NCI-H187 (cell line): ENCODE measurements at regions not wholly inside any gene's neighbourhood (a gene's known extent, or its start where the extent isn't known, plus 50 kb on each side); places are given as distances from the start of the nearest gene placed in this dataset.

Experiments
- DNase-seq, 2 experiments: peaks; one replicate each; lab custom pipeline; 2025; lab: John Stamatoyannopoulos, UW

DNA sequence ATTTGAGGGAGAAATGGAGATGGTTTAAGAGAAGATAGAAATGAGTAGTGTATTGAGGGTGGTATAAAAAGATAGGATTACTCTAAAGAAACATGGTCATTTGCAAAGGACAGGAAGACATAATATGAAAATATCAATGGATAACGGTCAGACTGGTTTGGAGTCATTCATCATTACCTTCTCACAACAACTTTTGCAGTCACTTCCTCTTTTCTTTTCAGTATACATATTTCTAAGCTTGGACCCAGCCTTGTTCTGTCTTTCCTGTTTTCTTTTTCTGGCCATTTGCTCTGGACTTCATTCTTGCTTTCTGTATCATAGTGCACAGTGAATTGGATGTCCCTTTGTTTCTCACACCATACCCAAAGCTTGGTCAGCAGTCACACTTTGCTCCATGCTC lies 966.5 kb upstream of the TYRP1 start:
- no peak for DNase-seq

GRCh38 chr9:11735391-11735790 lies 957.8 kb upstream of the TYRP1 start:
- no peak for DNase-seq

DNA sequence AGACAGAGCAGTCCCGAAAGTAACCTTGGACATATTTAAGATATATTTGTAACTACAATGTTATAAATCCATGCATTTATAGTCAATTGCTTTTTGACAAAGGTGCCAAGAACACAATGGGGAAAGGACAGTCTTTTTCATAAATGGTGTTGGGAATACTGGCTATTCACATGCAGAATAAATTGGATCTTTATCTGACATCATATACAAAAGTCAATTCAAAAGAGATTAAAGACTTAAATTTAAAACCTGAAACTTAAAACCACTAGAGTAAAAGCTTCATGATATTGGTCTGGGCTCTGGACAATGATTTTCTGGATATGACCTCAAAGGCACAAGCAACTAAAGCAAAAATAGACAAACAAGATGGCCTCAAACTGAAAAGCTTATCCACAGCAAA lies 950.7 kb upstream of the TYRP1 start:
- DNase-seq: no peak

DNA sequence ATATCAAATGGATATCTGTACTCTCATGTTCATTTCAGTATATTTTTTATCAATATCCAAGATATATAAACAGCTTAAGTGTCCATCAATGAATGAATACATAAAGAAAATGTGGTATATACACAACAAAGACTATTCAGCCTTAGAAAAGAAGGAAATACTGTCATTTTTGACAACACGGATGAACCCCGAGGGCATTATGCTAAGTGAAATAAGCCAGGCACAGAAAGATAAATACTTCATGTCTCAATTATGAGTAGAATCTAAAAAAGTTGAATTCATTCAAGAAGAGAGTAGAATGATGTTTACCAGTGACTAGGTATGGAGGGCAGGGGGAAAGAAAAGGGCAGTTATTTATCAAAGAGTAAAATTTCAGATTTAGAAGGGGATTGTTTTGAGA lies 949.8 kb upstream of the TYRP1 start:
- no peak for DNase-seq

DNA sequence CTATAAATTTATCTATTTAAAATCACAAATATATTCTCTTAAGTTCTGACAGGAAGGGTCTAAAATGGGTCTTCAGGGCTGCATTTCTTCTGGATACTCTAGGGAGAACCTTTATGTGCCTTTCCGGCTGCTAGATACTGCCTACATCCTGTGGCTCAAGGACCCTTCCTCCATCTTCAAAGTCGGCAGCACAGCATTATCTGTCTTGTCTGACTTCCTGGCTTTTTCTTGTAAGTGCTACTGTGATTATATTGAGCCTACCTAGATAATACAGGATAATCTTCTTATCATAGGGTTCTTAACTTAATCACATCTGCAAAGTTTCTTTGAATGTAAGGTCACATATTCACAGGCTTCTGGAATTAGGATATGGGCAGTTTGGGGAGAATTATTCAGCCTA lies 943.8 kb upstream of the TYRP1 start:
- DNase-seq: no peak

- no peak for DNase-seq
These were observed 937.2 kb upstream of the TYRP1 start for GRCh38 chr9:11755951-11756350.

GRCh38 chr9:11757408-11757807 lies 935.8 kb upstream of the TYRP1 start:
- no peak for DNase-seq

- DNase-seq: no peak
These were observed 935.2 kb upstream of the TYRP1 start for GRCh38 chr9:11758016-11758415.

GRCh38 chr9:11779971-11780370 lies 913.2 kb upstream of the TYRP1 start:
- DNase-seq: no peak

- DNase-seq: no peak
These were observed 900.3 kb upstream of the TYRP1 start for GRCh38 chr9:11792870-11793269.

- no peak for DNase-seq
These were observed 898.2 kb upstream of the TYRP1 start for GRCh38 chr9:11794984-11795383.

DNA sequence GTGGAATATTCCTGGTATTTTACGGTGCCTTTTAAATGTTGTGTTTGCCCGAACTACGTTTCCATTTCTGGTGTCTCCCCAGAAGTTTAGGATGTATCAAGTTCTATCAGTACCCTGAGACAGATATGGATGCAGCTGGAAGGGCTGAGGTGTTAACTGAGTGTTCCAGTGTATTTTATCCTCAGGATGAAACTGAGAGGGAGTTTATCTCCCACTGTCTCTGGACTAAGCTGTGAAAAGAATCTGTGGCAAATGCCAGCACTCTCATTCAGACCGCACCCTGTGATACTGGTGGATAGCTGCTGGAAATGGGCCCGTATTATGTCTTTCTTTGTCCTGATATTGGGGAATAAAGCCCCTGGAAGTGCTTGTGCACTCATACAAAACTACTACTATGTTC lies 887.2 kb upstream of the TYRP1 start:
- DNase-seq: no peak

GRCh38 chr9:11821306-11821975 lies 871.7 kb upstream of the TYRP1 start:
- no peak for DNase-seq

GRCh38 chr9:11828201-11828600 lies 865.0 kb upstream of the TYRP1 start:
- no peak for DNase-seq

GRCh38 chr9:11833056-11833455 lies 860.1 kb upstream of the TYRP1 start:
- no peak for DNase-seq

DNA sequence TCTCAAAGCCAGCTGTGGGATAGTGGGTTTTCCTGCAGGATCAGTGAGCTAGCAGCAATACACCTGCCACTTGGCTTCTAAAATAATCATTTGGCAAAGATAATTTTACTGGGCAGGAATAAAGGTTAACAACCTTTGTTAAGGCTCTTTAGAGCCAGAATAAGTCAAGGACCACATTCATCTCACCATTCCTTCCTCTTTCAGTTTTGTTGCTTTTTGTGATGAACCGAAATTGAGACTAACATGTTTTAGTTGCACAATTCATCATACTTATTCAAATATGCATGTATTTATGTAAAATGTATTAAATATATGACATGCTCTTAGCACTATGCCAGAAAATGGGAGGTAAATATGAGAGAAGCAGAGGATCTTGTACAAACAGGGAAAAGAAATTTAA lies 824.4 kb upstream of the TYRP1 start:
- no peak for DNase-seq

DNA sequence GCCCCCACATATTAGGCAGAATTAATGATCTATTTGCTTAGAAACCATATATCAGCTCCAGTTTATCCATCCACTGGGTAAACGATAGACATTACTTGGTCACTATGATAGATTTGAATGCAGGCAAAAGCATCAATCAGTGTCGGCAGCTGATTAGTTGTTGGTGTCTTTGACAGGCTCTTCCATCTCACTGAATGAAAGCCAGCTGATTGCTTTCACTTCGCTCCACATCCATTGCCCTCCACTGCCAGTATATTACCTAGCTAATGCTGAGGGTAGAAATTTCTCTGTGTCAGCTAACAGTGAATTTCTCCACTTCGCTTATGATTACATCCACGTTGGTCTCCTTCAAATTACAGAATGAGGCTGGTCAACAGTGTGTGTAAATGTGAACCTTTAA lies 821.3 kb upstream of the TYRP1 start:
- no peak for DNase-seq

DNA sequence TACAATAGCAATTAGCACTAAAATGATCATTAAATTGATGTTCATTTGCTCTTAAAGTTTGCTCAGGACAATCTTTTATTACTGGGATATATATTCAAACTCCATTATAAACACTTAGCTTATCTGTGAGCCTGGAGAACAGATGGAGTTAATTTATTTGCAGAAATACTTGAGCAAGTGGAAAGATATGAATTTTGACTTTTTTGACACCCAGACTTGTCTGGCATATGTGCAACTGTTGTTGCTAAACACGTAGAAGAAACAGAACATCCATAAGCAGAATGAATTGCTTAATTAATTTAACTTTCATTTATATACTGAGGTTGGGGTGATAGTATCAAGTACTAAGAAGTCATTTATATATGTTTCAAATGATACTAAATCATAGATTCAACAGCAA lies 820.7 kb upstream of the TYRP1 start:
- DNase-seq: no peak

- DNase-seq: no peak
These were observed 818.8 kb upstream of the TYRP1 start for GRCh38 chr9:11874414-11874813.

DNA sequence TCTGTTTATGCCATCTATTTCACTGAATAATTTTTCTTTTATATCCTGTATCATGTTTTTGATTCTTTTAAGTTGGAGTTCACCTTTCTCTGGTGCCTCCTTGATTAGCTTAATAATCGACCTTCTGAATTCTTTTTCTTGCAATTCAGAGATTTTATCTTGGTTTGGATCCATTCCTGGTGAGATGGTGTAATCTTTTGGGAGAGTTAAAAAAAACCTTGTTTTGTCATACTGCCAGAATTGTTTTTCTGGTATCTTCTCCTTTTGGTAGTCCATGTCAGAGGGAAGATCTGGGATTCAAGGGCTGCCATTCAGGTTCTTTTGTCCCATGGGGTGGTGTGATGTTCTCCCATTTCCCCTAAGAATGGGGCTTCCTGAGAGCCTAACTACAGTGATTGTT lies 800.8 kb upstream of the TYRP1 start:
- no peak for DNase-seq

- DNase-seq: no peak
These were observed 799.9 kb upstream of the TYRP1 start for GRCh38 chr9:11893331-11893730.

DNA sequence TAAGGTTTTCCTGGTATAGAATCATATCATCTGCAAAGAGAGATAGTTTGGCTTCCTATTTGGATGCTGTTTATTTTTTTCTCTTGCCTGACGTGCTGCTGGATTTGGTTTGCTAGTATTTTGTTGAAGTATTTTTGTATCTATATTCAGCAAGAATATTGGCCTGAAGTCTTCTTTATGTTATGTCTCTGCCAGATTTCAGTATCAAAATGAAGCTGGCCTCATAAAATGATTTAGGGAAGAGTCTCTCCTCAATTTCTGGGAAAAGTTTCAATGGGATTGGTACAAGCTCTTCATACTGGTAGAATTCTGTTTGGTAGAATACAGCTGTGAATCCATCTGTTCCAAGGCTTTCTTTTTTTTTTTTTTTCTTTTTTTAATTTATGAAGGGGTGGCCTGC lies 799.0 kb upstream of the TYRP1 start:
- DNase-seq: no peak

GRCh38 chr9:11902610-11903009 lies 790.6 kb upstream of the TYRP1 start:
- DNase-seq: no peak

DNA sequence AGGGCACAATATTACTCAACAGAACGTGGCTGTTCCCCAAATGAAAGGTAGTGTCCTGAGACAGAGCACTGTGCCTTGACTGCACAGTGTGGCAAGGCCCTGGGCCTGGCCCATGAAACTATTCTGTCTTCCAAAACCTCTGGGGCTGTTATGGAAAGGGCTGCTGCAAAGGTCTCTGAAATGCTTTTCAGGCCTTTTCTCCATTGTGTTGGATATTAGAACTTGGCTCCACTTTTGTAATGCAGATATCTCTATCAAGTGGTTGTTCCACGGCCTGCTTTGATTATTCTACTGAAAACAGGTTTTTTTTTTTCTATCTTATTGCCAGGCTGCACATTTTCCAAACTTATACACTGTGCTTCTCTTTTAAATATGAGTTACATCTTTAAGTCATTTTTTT lies 777.5 kb upstream of the TYRP1 start:
- DNase-seq: no peak

- DNase-seq: no peak
These were observed 764.3 kb upstream of the TYRP1 start for GRCh38 chr9:11928871-11929321.
